GM19455 (cell line): ENCODE measurements at regions not wholly inside any gene's neighbourhood (a gene's known extent, or its start where the extent isn't known, plus 50 kb on each side); places are given as distances from the start of the nearest gene placed in this dataset.

Source experiments
- ATAC-seq: cut with Tn5 transposase; IDR thresholded peaks from one replicate; pipeline ENCODE4 v1.9.1; 2021; ENCODE audit not compliant: unreplicated experiment

GRCh38 chr10:110413049-110413783, 84.5 kb upstream of the DUSP5 start:
- ATAC-seq = no peak

- ATAC-seq = peak; percentile 7
These were observed 83.7 kb upstream of the DUSP5 start for GRCh38 chr10:110413903-110414547.

GRCh38 chr10:110414548-110415309, 83.0 kb upstream of the DUSP5 start:
- ATAC-seq = peak; percentile 81

- ATAC-seq = no peak
These were observed 81.9 kb upstream of the DUSP5 start for GRCh38 chr10:110415809-110416208.

DNA sequence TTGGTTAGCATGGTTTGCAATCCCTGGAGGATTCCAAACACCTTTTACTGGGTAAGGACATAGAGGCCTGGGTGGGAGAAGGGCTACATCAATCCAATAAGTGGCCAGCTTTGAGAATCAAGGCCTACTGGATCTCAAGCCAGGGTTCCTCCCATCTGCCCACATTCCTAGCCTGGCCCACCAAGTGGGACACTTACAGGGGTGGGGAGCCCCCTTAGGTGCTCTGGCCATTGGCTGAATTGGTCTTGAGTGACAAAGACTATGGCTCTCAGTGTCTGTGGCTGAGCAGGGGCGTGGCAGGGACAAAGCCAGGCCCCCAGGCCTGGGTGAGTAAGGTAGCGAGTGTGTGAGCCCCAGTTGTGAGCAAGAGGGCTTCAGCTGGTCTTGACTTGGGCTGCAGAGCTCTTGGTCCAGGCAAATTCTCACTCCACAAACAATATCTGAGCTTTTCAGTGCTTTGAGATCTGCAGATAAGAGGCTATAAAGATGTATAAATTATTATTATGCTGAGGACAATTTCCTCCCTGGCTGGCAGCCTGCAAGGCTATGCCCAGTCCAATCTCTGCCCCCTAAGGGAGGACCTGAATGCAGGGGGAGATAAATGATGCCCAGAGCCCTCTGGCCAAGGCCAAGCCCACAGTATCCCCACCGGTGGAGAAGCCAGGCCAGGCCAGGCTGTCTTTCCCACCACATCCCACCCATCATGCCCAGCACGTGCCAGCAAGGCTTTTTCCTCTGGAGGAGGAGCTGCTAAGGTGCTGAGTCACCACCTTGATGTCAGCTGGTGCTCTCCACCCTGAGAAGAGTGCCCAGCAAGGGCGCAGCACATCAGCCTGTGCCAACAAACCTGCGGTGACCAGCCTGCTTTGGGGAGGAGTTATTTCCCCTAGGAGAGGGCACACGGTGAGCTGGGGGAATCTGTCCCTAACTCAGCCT, 80.7 kb upstream of the DUSP5 start:
- no peak for ATAC-seq

DNA sequence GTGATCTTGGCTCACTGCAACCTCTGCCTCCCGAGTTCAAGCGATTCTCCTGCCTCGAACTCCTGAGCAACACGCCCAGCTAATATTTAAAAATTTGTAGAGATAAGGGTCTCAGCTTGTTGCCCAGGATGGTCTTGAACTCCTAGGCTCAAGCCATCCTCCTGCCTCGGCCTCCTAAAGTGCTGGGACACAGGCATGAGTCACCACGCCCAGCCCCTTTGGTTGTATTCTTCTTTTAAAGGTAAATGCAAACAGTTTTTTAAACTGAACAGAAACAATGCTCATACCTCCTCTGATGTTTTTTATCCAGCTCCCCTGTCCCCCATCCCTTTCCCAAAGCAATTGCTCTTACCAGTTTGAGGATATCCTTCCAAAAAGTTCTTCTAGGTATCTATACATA, 79.5 kb upstream of the DUSP5 start:
- ATAC-seq = no peak

GRCh38 chr10:110419265-110419664, 78.4 kb upstream of the DUSP5 start:
- no peak for ATAC-seq

- ATAC-seq = no peak
These were observed 77.1 kb upstream of the DUSP5 start for GRCh38 chr10:110420401-110421193.

- ATAC-seq = no peak
These were observed 76.1 kb upstream of the DUSP5 start for GRCh38 chr10:110421512-110422138.

DNA sequence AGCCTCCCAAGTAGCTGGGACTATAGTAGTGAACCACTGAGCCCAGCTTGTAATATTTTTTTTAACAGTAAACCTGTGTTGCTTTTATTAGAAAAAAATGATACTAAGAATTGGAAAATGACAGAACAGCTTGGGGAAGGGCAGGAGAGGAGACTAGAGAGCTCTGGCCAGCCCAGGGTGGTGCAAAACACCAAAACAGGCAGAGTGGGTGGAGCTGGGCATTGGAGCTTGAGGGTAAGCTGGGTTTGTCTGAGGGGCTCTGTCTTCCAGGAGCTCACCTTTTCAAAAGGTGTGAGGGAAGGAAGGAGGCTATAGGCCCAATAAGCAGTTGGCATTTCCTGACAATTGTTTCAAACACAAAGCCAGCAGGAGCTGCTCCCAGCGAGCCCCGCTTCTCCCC, 75.2 kb upstream of the DUSP5 start:
- no peak for ATAC-seq

DNA sequence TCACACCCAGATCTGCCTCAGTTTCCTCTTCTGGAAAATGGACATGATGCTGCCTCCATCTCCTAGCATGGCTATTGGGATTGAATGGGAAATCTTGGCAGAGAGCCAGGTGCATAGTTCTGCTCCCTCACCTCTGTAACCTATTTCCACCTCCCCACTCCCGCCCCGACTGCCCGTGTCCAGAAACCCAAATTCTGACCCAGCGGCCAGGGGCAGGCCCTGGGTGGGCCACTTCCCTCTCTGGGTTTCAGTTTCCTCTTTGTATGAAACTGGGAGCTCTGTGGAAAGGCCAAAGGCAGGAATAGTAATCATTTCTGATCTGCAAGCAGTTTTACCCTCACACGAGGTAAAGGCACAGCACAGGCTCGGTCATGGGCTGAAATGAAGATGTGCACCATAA, 74.1 kb upstream of the DUSP5 start:
- no peak for ATAC-seq

DNA sequence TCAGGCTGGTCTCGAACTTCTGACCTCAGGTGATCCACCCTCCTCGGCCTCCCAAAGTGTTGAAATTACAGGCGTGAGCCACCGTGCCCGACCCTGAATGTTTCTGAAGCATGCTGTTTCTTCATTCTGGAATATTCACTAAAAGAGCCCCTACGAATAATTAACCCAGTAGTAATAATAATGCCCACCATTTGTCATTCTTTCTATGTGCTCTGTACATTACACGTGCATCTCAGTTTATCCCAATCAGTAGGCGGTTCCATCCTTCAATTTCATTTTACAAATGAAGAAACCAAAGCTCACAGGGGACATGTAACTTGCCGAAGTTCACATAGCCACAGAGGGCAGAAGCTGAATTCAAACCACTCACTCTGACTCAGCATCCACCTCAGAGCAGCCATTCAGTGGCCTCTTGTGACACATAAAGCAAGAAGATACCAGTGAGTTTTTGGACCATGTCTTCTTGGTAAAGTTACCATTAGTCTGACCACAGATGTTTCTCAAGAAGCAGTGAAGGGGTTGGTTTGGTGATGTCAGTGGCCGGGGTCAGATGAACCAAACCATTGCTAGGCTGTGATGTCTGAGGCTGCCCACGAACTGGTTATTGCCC, 71.9 kb upstream of the DUSP5 start:
- peak; percentile 64 for ATAC-seq

DNA sequence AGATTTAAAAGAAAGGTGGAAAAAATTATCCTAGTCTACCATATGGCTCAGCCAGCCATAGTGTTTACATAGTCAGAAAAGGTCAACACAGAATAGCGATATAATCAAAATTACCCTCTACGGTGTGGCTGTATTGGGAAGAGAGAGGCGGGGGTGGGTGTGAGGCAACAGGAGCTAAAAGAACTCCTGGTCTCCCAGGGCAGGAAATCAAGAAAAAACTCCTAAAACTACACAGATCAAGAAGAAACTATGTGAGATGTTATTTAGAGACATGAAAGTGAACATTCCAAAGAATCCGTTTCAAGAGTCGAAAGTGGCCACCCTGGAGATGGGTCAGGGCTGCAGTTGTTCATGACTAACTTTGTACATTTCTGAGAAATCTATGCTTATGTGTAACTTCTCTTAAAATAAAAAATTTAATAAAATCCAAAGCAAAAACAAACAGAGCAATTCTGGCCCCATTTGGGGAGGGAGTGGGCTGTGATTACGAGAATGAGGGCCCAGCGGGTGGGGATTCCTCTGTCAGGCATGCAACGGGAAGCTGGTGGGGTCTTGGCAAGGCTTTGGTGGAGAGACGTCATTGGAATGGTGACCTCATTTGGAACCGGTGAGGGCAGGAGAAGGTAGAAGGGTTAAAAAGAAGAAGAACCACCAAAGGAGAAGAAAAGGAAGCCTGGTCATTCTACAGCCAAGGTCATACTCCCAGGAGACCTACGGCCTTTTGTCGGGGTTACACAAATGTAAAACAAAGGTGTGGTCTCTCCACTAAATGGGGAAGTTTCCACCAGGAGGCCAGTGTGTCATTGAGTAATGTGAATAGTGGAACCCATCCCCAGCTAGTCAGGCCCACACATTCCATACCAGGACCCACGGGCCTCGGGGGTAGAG, 71.2 kb upstream of the DUSP5 start:
- no peak for ATAC-seq

DNA sequence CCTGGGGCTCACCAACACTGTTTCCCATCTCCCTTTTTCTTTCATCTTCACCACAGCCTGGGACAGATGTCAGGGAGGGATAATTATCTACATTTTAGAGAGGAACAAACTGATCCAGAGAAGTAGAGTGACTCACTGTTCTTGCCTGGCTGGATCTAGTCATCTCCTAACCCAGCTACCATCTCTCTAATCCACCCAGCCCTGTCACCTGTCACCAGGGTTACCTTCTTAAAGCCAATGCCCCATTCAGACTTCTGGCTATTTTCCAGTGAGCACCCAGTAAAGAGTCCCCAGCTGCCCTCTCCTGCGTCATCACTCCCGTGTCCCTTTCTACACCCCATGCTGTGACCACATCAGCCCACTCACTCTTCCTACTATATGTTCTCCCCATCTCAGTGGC, 68.4 kb upstream of the DUSP5 start:
- no peak for ATAC-seq

GRCh38 chr10:110430340-110431273, 67.1 kb upstream of the DUSP5 start:
- ATAC-seq = no peak

- no peak for ATAC-seq
These were observed 66.0 kb upstream of the DUSP5 start for GRCh38 chr10:110431659-110432058.

DNA sequence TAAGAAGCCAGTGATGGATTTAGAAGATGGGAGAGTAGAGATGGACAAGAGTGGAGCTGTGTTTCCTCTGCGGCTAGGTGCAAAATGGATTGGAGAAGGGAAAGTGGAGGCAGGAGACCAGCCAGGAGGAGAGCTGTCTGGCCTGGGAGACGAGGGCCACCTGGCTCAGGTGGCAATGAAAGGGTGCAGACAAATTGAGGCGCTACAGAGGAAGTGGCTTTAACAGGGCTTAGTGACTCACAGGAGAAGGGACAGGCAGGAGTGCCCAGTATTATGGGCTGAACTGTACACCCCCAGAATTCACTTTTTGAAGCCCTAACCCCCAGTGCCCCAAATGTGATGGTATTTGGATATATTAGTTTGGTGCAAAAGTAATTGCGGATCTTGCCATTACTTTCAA, 65.6 kb upstream of the DUSP5 start:
- no peak for ATAC-seq
